ENCODE measurements at regions not wholly inside any gene's neighbourhood (a gene's known extent, or its start where the extent isn't known, plus 50 kb on each side); places are given as distances from the start of the nearest gene placed in this dataset.

GRCh38 chr11:134792677-134793076 is 380.6 kb upstream of the B3GAT1 start:
- intact Hi-C loops (cut with micrococcal nuclease) = no loop called here
- Histone ChIP-seq H3K27me3 (ENCODE audit: low read depth) (peaks cover 66% of the 10 kb centered on the region), H3K4me1 (no peaks in the 10 kb centered on the region), H3K4me3 (no peak overlapping the region), H3K36me3 (no peaks in the 10 kb centered on the region), H3K27ac (replicated peaks) (no peak overlapping the region), H3K9me3 (replicated peaks) (no peaks in the 10 kb centered on the region)
- DNase-seq = no peak
- TF ChIP-seq, protein P1, sequence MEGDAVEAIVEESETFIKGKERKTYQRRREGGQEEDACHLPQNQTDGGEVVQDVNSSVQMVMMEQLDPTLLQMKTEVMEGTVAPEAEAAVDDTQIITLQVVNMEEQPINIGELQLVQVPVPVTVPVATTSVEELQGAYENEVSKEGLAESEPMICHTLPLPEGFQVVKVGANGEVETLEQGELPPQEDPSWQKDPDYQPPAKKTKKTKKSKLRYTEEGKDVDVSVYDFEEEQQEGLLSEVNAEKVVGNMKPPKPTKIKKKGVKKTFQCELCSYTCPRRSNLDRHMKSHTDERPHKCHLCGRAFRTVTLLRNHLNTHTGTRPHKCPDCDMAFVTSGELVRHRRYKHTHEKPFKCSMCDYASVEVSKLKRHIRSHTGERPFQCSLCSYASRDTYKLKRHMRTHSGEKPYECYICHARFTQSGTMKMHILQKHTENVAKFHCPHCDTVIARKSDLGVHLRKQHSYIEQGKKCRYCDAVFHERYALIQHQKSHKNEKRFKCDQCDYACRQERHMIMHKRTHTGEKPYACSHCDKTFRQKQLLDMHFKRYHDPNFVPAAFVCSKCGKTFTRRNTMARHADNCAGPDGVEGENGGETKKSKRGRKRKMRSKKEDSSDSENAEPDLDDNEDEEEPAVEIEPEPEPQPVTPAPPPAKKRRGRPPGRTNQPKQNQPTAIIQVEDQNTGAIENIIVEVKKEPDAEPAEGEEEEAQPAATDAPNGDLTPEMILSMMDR (IDR thresholded peaks at IDR 0.05; ENCODE audit: borderline replicate concordance) = no peak

- intact Hi-C loops (cut with micrococcal nuclease) = no loop called here
- Histone ChIP-seq H3K4me1 (no peaks in the 10 kb centered on the region), H3K27me3 (ENCODE audit: low read depth) (peaks cover 69% of the 10 kb centered on the region), H3K9me3 (replicated peaks) (no peaks in the 10 kb centered on the region), H3K4me3 (no peak overlapping the region), H3K27ac (replicated peaks) (no peak overlapping the region), H3K36me3 (no peaks in the 10 kb centered on the region)
- TF ChIP-seq, protein P1 (IDR thresholded peaks at IDR 0.05; ENCODE audit: borderline replicate concordance) = no peak
- no peak for DNase-seq
Measured at GRCh38 chr11:134792044-134792443, 380.0 kb upstream of the B3GAT1 start.

DNA sequence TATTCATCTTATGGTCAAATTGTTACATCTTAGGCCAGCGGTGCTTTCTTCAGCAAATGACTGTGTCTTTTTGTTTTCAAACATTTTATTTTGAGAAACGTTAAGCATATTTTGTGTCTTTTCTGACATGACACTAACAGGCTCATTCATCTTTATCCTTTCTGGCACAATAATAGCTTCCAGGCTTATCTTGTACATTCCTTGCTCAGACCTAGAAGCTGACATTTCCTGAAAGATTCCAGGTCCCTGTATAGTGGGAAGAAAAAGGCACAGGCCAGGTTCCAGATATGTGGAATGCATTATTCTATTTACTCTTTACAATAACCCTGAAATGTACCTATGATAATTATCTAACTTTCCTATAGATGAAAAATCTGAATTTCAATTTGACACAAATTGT is 379.1 kb upstream of the B3GAT1 start:
- TF ChIP-seq, protein P1 (IDR thresholded peaks at IDR 0.05; ENCODE audit: borderline replicate concordance) = no peak
- H3K4me1 ChIP-seq = no peaks in the 10 kb centered on the region
- no peak overlapping the region for H3K4me3 ChIP-seq
- no peak for DNase-seq
- H3K36me3 ChIP-seq = no peaks in the 10 kb centered on the region
- peaks cover 68% of the 10 kb centered on the region for H3K27me3 ChIP-seq (ENCODE audit: low read depth)
- H3K9me3 ChIP-seq (replicated peaks) = no peaks in the 10 kb centered on the region
- intact Hi-C loops (cut with micrococcal nuclease) = no loop called here
- no peak overlapping the region for H3K27ac ChIP-seq (replicated peaks)

- H3K4me1 ChIP-seq = no peaks in the 10 kb centered on the region
- peaks cover 73% of the 10 kb centered on the region for H3K27me3 ChIP-seq (ENCODE audit: low read depth)
Measured at GRCh38 chr11:134789104-134789503, 377.1 kb upstream of the B3GAT1 start.

DNA sequence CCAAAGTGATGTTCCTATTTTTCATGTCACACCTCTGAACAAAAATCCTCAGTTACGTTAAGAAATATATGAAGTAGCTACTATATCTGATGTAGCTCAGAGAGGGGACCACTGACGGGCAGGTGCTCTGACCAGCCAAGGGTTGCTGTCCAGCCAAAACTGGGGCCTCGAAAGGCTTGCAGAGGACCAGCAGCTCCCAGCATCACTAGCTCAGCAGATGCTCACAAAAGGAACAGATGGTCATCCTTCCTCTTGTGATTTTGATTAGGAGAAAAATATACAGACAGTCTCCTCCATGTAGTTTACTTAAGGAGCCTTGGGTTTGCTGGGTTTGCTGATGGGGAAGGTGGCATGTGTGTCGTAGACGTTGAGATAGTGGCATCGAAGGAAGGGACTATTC is 374.6 kb upstream of the B3GAT1 start:
- Histone ChIP-seq H3K4me1 (no peaks in the 10 kb centered on the region), H3K27me3 (ENCODE audit: low read depth) (peaks cover 57% of the 10 kb centered on the region), H3K27ac (replicated peaks) (no peak overlapping the region), H3K9me3 (replicated peaks) (no peaks in the 10 kb centered on the region), H3K4me3 (no peak overlapping the region), H3K36me3 (no peaks in the 10 kb centered on the region)
- TF ChIP-seq, protein P1 (IDR thresholded peaks at IDR 0.05; ENCODE audit: borderline replicate concordance) = no peak
- intact Hi-C loops (cut with micrococcal nuclease) = no loop called here
- no peak for DNase-seq

More at GRCh38 chr11:134789104-134789503, 377.1 kb upstream of the B3GAT1 start:
- no peak overlapping the region for H3K4me3 ChIP-seq
- H3K9me3 ChIP-seq (replicated peaks) = no peaks in the 10 kb centered on the region
- intact Hi-C loops (cut with micrococcal nuclease) = no loop called here
- no peak overlapping the region for H3K27ac ChIP-seq (replicated peaks)
- no peaks in the 10 kb centered on the region for H3K36me3 ChIP-seq
- no peak for DNase-seq
- TF ChIP-seq, protein P1 (IDR thresholded peaks at IDR 0.05; ENCODE audit: borderline replicate concordance) = no peak

Measured in left ventricle myocardium inferior (tissue), 1 donor.